Sigmoid colon (tissue), 6 donors: ENCODE measurements at regions not wholly inside any gene's neighbourhood (a gene's known extent, or its start where the extent isn't known, plus 50 kb on each side); places are given as distances from the start of the nearest gene placed in this dataset.
A peak's percentile ranks its signal among the peaks of the same experiment; 100 is the strongest.

Source experiments
- DNase-seq: peaks from one replicate; pipeline ENCODE4 v3.0.0-alpha.2; 2019
- H3K27ac ChIP-seq, 4 donors: fragments of 200-600 bp; sonication (generic); one replicate each; pipeline ENCODE4 v1.5.1; 2016 to 2019; ENCODE audit warnings: mild to moderate bottlenecking in 1 of 4
- H3K27me3 ChIP-seq, 3 donors: fragments of 200-600 bp; sonication (generic); one replicate each; pipeline ENCODE4 v1.5.1; 2019; ENCODE audit warnings: mild to moderate bottlenecking in 1 of 3
- H3K36me3 ChIP-seq, 4 donors: fragments of 200-600 bp; sonication (generic); one replicate each; pipeline ENCODE4 v1.5.1; 2016 to 2019
- H3K4me1 ChIP-seq, 4 donors: fragments of 200-600 bp; sonication (generic); one replicate each; pipeline ENCODE4 v1.5.1; 2017 to 2019
- H3K4me3 ChIP-seq, 4 donors: fragments of 200-600 bp; sonication (generic); one replicate each; pipeline ENCODE4 v1.5.1; 2017 to 2019; ENCODE audit warnings: mild to moderate bottlenecking in 2 of 4, moderate library complexity in 1 of 4
- H3K9me3 ChIP-seq, 4 donors: fragments of 200-600 bp in 3 of 4; sonication (generic) in 3 of 4; one replicate each; pipeline versions ENCODE4 v1.5.1 to v1.6.1; 2013 to 2019
- CTCF ChIP-seq, 4 experiments: fragments of 450-650 bp in 3 of 4; fragments of 200-600 bp in 1 of 4; IDR thresholded peaks; one replicate each; pipeline ENCODE4 v1.5.1; 2016 to 2019; ENCODE audit warnings: antibody characterized with exemption in 4 of 4, mild to moderate bottlenecking in 3 of 4, moderate library complexity in 2 of 4
- EP300 ChIP-seq, 4 donors: sonication (generic); formaldehyde crosslinking; IDR thresholded peaks; one replicate each; pipeline ENCODE4 v1.6.1; 2017; ENCODE audit warnings: antibody characterized with exemption in 4 of 4
- POLR2A ChIP-seq, 2 donors: fragments of 450-650 bp; IDR thresholded peaks; one replicate each; pipeline ENCODE4 v1.6.1; 2016; ENCODE audit warnings: antibody characterized with exemption in 2 of 2, mild to moderate bottlenecking in 2 of 2, moderate library complexity in 2 of 2
- POLR2AphosphoS5 ChIP-seq, 4 donors: sonication (generic); formaldehyde crosslinking; IDR thresholded peaks; one replicate each; pipeline ENCODE4 v1.6.1; 2017; ENCODE audit warnings: antibody characterized with exemption in 4 of 4
- WGBS, 2 donors: extraction: QIAGEN DNeasy Blood & Tissue Kit; methylation state at CpG; one replicate each; pipeline ENCODE4 v1.1.7; 2013; 5-methylcytosine and 5-hydroxymethylcytosine counted together
- intact Hi-C: fragments of 100-400 bp; cut with DNase I; formaldehyde crosslinking; loops from one replicate; pipeline ENCODE4 v1.15.1; 2023
- donor health status: healthy with polysubstance abuse.
- donor health status: healthy.

GRCh38 chr15:93458597-93458996 is 369.6 kb upstream of the RGMA start:
- Histone ChIP-seq H3K4me3 (no peak overlapping the region), H3K9me3 (no peaks in the 10 kb centered on the region), H3K27ac (no peak overlapping the region), H3K36me3 (no peaks in the 10 kb centered on the region), H3K4me1 (no peaks in the 10 kb centered on the region), H3K27me3 (no peaks in the 10 kb centered on the region)
- intact Hi-C loops, result no loop called here
- TF ChIP-seq POLR2A (IDR thresholded peaks at IDR 0.05) (no peak), EP300 (IDR thresholded peaks at IDR 0.05) (no peak), POLR2AphosphoS5 (IDR thresholded peaks at IDR 0.05) (no peak), CTCF (IDR thresholded peaks at IDR 0.05) (no peak)
- no peak for DNase-seq
- 62 to 81% methylated on average over 5 of the region's 5 CpGs for WGBS, 2 donors

GRCh38 chr15:93454788-93455187 is 365.8 kb upstream of the RGMA start:
- no peaks in the 10 kb centered on the region for H3K9me3 ChIP-seq
- no peaks in the 10 kb centered on the region for H3K27me3 ChIP-seq
- no peaks in the 10 kb centered on the region for H3K36me3 ChIP-seq
- no peak overlapping the region for H3K27ac ChIP-seq
- no peak for DNase-seq
- no peaks in the 10 kb centered on the region for H3K4me1 ChIP-seq
- intact Hi-C loops, result no loop called here
- H3K4me3 ChIP-seq, result no peak overlapping the region
- no peak for TF ChIP-seq POLR2AphosphoS5 (IDR thresholded peaks at IDR 0.05)
- 55 to 74% methylated on average over 7 of the region's 7 CpGs for WGBS, 2 donors

- Histone ChIP-seq H3K4me1 (no peaks in the 10 kb centered on the region), H3K4me3 (no peak overlapping the region), H3K27me3 (no peaks in the 10 kb centered on the region), H3K27ac (peak overlapping the region in 2 of 4 donors; percentile 57), H3K36me3 (no peaks in the 10 kb centered on the region), H3K9me3 (no peaks in the 10 kb centered on the region)
- no peak for TF ChIP-seq CTCF (IDR thresholded peaks at IDR 0.05)
- no peak for TF ChIP-seq POLR2AphosphoS5 (IDR thresholded peaks at IDR 0.05)
- TF ChIP-seq EP300 (IDR thresholded peaks at IDR 0.05), result no peak
- TF ChIP-seq POLR2A (IDR thresholded peaks at IDR 0.05), result no peak
- intact Hi-C loops, result no loop called here
- no peak for DNase-seq
These were observed 363.7 kb upstream of the RGMA start for GRCh38 chr15:93452537-93453211.

- TF ChIP-seq POLR2A (IDR thresholded peaks at IDR 0.05) (no peak), EP300 (IDR thresholded peaks at IDR 0.05) (no peak), POLR2AphosphoS5 (IDR thresholded peaks at IDR 0.05) (no peak)
- DNase-seq, result no peak
- Histone ChIP-seq H3K9me3 (no peaks in the 10 kb centered on the region), H3K4me3 (no peak overlapping the region), H3K27me3 (no peaks in the 10 kb centered on the region), H3K4me1 (no peaks in the 10 kb centered on the region), H3K27ac (no peak overlapping the region), H3K36me3 (no peaks in the 10 kb centered on the region)
- intact Hi-C loops, result no loop called here
- WGBS, 2 donors, result 19 to 65% methylated on average over 2 of the region's 2 CpGs
These were observed 362.8 kb upstream of the RGMA start for GRCh38 chr15:93451822-93452221.

- Histone ChIP-seq H3K27ac (no peak overlapping the region), H3K4me1 (no peaks in the 10 kb centered on the region), H3K27me3 (no peaks in the 10 kb centered on the region), H3K9me3 (no peaks in the 10 kb centered on the region), H3K36me3 (no peaks in the 10 kb centered on the region), H3K4me3 (no peak overlapping the region)
- TF ChIP-seq POLR2AphosphoS5 (IDR thresholded peaks at IDR 0.05) (no peak), EP300 (IDR thresholded peaks at IDR 0.05) (no peak), POLR2A (IDR thresholded peaks at IDR 0.05) (no peak), CTCF (IDR thresholded peaks at IDR 0.05) (no peak)
- 42 to 65% methylated on average over 6 of the region's 6 CpGs for WGBS, 2 donors
- intact Hi-C loops, result no loop called here
- no peak for DNase-seq
These were observed 362.3 kb upstream of the RGMA start for GRCh38 chr15:93451265-93451664.

GRCh38 chr15:93449798-93450197 is 360.8 kb upstream of the RGMA start:
- Histone ChIP-seq H3K27me3 (no peaks in the 10 kb centered on the region), H3K27ac (no peak overlapping the region), H3K4me1 (no peaks in the 10 kb centered on the region), H3K9me3 (no peaks in the 10 kb centered on the region), H3K36me3 (no peaks in the 10 kb centered on the region), H3K4me3 (no peak overlapping the region)
- TF ChIP-seq CTCF (IDR thresholded peaks at IDR 0.05) (no peak), POLR2A (IDR thresholded peaks at IDR 0.05) (no peak), POLR2AphosphoS5 (IDR thresholded peaks at IDR 0.05) (no peak), EP300 (IDR thresholded peaks at IDR 0.05) (no peak)
- no peak for DNase-seq
- 42 to 68% methylated on average over 2 of the region's 2 CpGs for WGBS, 2 donors
- intact Hi-C loops, result no loop called here
